Keratinocyte (primary cell): ENCODE measurements at regions not wholly inside any gene's neighbourhood (a gene's known extent, or its start where the extent isn't known, plus 50 kb on each side); places are given as distances from the start of the nearest gene placed in this dataset.

ENCODE experiments used
- DNase-seq: peaks from one replicate; pipeline ENCODE4 v3.0.0-alpha.2; 2011; ENCODE audit warnings: low read depth, missing footprints, low spot score
- FAIRE-seq: peaks from 2 replicates; lab custom pipeline; 2011; peaks lifted over from hg19 to GRCh38; lab: Jason Lieb, UNC
- H2AFZ ChIP-seq: 2 replicates; pipeline ENCODE4 v1.6.0; 2012; ENCODE audit warnings: low read length, control low read depth, inconsistent platforms; ENCODE audit not compliant: control insufficient read depth
- H3K27ac ChIP-seq: 2 replicates; pipeline ENCODE4 v1.5.1; 2011; ENCODE audit warnings: low read length; ENCODE audit not compliant: control insufficient read depth, insufficient read depth
- H3K27me3 ChIP-seq: 3 replicates; pipeline ENCODE4 v1.6.0; 2011; ENCODE audit warnings: low read length; ENCODE audit not compliant: control insufficient read depth, insufficient read depth; ENCODE audit errors: extremely low read depth
- H3K36me3 ChIP-seq, 2 experiments: 2 replicates in 1 of 2; 3 replicates in 1 of 2; pipeline ENCODE4 v1.5.1; 2011; ENCODE audit warnings: low read length in 2 of 2, mild to moderate bottlenecking in 1 of 2; ENCODE audit not compliant: control insufficient read depth in 2 of 2, insufficient read depth in 2 of 2; ENCODE audit errors: extremely low read depth in 1 of 2
- H3K4me1 ChIP-seq: 3 replicates; pipeline ENCODE4 v1.5.1; 2011; ENCODE audit warnings: low read length; ENCODE audit not compliant: control insufficient read depth, insufficient read depth; ENCODE audit errors: extremely low read depth
- H3K4me2 ChIP-seq: 3 replicates; pipeline ENCODE4 v1.6.0; 2011; ENCODE audit warnings: low read depth, low read length; ENCODE audit not compliant: control insufficient read depth, insufficient read depth; ENCODE audit errors: extremely low read depth
- H3K4me3 ChIP-seq, 3 experiments: fragments of 200-600 bp in 1 of 3; sonication (generic) in 1 of 3; 2 replicates in 2 of 3; 3 replicates in 1 of 3; pipeline ENCODE4 v1.5.1; 2011 to 2016; ENCODE audit warnings: low read length in 3 of 3, mild to moderate bottlenecking in 3 of 3, control low read depth in 2 of 3, inconsistent platforms in 1 of 3, low read depth in 1 of 3, mixed read lengths in 1 of 3, mixed run types in 1 of 3, moderate library complexity in 1 of 3; ENCODE audit not compliant: control insufficient read depth in 2 of 3, insufficient read depth in 2 of 3; ENCODE audit errors: extremely low read depth in 1 of 3
- H3K79me2 ChIP-seq: 2 replicates; pipeline ENCODE4 v1.6.0; 2012; ENCODE audit warnings: low read length; ENCODE audit not compliant: control insufficient read depth, insufficient read depth
- H3K9ac ChIP-seq: 3 replicates; pipeline ENCODE4 v1.6.0; 2011; ENCODE audit warnings: low read length; ENCODE audit not compliant: control insufficient read depth, insufficient read depth; ENCODE audit errors: extremely low read depth
- H3K9me1 ChIP-seq: 3 replicates; pipeline ENCODE4 v1.6.0; 2011; ENCODE audit warnings: low read length; ENCODE audit not compliant: control insufficient read depth, insufficient read depth; ENCODE audit errors: extremely low read depth
- H3K9me3 ChIP-seq: 2 replicates; pipeline ENCODE4 v1.5.1; 2012; ENCODE audit warnings: low read depth, low read length; ENCODE audit not compliant: control insufficient read depth
- H4K20me1 ChIP-seq: 3 replicates; pipeline ENCODE4 v1.6.0; 2011; ENCODE audit warnings: low read length; ENCODE audit not compliant: control insufficient read depth, insufficient read depth; ENCODE audit errors: extremely low read depth
- CTCF ChIP-seq, 3 experiments: IDR thresholded peaks in 1 of 3; conservative IDR thresholded peaks in 1 of 3; optimal IDR thresholded peaks in 1 of 3; 2 replicates in 2 of 3; 3 replicates in 1 of 3; pipeline versions ENCODE3 to v1.5.1; 2011; ENCODE audit warnings: low read length in 3 of 3, mild to moderate bottlenecking in 3 of 3, moderate library complexity in 2 of 3, control low read depth in 1 of 3, inconsistent platforms in 1 of 3; ENCODE audit not compliant: insufficient read depth in 2 of 3; ENCODE audit errors: extremely low read depth in 1 of 3
- EZH2 ChIP-seq: IDR thresholded peaks from one replicate; pipeline ENCODE4 v1.6.1; 2012; ENCODE audit warnings: inconsistent platforms, mild to moderate bottlenecking, low read length, moderate library complexity
- dilution Hi-C: fragments of 300-500 bp; cut with MboI; formaldehyde crosslinking; loops from one replicate; pipeline ENCODE4 v1.7.0; 2020; ENCODE audit warnings: low sequenced_read_pairs; ENCODE audit not compliant: extremely low pct_ligation_motif_present

- no peaks in the 10 kb centered on the region for H4K20me1 ChIP-seq
- peaks cover 7% of the 10 kb centered on the region for H3K4me1 ChIP-seq
- no peaks in the 10 kb centered on the region for H3K36me3 ChIP-seq
- no peak overlapping the region for H3K9ac ChIP-seq
- no peaks in the 10 kb centered on the region for H3K27me3 ChIP-seq
- no peaks in the 10 kb centered on the region for H3K79me2 ChIP-seq
- no peak for DNase-seq
- H3K4me2 ChIP-seq: no peak overlapping the region
- no peak for FAIRE-seq
- no peaks in the 10 kb centered on the region for H3K9me3 ChIP-seq
- dilution Hi-C loops: no loop called here
- no peak overlapping the region for H2AFZ ChIP-seq
- no peaks in the 10 kb centered on the region for H3K9me1 ChIP-seq
- no peak overlapping the region for H3K27ac ChIP-seq
- TF ChIP-seq CTCF (optimal IDR thresholded peaks at IDR 0.05 in 1 of 3, IDR thresholded peaks at IDR 0.05 in 1 of 3, conservative IDR thresholded peaks at IDR 0.05 in 1 of 3; ENCODE audit: extremely low read depth in 1 of 3, insufficient read depth in 2 of 3, low read length in 3 of 3) (no peak), EZH2 (no peak)
- no peak overlapping the region for H3K4me3 ChIP-seq
Observed at GRCh38 chr12:107597695-107598410, 87.7 kb upstream of the PWP1 start.

- Histone ChIP-seq H3K4me2 (no peak overlapping the region), H4K20me1 (no peaks in the 10 kb centered on the region), H3K27ac (no peak overlapping the region), H3K36me3 (no peaks in the 10 kb centered on the region), H3K4me3 (no peak overlapping the region), H3K4me1 (peaks cover 7% of the 10 kb centered on the region), H3K79me2 (no peaks in the 10 kb centered on the region), H3K9me1 (no peaks in the 10 kb centered on the region), H3K27me3 (no peaks in the 10 kb centered on the region), H3K9ac (no peak overlapping the region), H2AFZ (no peak overlapping the region), H3K9me3 (no peaks in the 10 kb centered on the region)
- no peak for FAIRE-seq
- DNase-seq: no peak
- no peak for TF ChIP-seq EZH2
- TF ChIP-seq CTCF (optimal IDR thresholded peaks at IDR 0.05 in 1 of 3, IDR thresholded peaks at IDR 0.05 in 1 of 3, conservative IDR thresholded peaks at IDR 0.05 in 1 of 3; ENCODE audit: extremely low read depth in 1 of 3, insufficient read depth in 2 of 3, low read length in 3 of 3): no peak
- dilution Hi-C loops: no loop called here
Observed at GRCh38 chr12:107598906-107599305, 86.7 kb upstream of the PWP1 start.
